ENCODE measurements at regions not wholly inside any gene's neighbourhood (a gene's known extent, or its start where the extent isn't known, plus 50 kb on each side); places are given as distances from the start of the nearest gene placed in this dataset.

DNA sequence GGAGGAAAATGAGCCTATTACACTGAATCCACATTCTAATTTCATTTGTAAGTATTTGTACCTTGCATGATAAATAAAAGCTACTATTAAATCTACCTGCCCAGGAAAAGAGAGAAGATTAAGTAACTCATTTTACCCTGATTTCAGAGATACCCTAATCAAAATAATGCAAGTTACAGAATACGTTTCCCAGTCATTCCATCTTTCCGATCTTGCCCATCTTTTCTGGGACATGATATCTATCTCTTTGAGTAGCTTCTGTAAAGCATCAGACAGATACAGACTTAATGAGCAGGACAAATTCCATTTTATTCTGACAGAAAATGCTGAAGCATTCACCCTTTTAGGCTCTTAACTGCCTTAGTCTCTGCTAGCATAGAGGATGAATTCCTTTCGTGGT is 56.6 kb downstream of the SPRY2 start:
- no peak overlapping the region for H3K4me3 Mint-ChIP-seq
- Histone ChIP-seq H3K27ac (ENCODE audit: low read depth) (no peak overlapping the region), H3K4me1 (ENCODE audit: insufficient read depth) (no peaks in the 10 kb centered on the region; the same call in 1 of the 2 replicates), H4K20me1 (replicated peaks; ENCODE audit: insufficient read depth) (no peaks in the 10 kb centered on the region), H3K36me3 (ENCODE audit: insufficient read depth) (peaks cover 3% of the 10 kb centered on the region; the same call in 1 of the 2 replicates), H2AFZ (no peak overlapping the region), H3K79me2 (replicated peaks; ENCODE audit: insufficient read depth) (no peaks in the 10 kb centered on the region), H3K27me3 (ENCODE audit: insufficient read depth) (no peaks in the 10 kb centered on the region), H3K9me2 (ENCODE audit: insufficient read depth) (no peaks in the 10 kb centered on the region), H3K4me3 (no peak overlapping the region), H3F3A (replicated peaks; ENCODE audit: low read depth) (no peaks in the 10 kb centered on the region), H3K4me2 (no peak overlapping the region)
- DNase-seq (ENCODE audit: low spot score) (no peak), ATAC-seq (no peak)
- H3K27ac Mint-ChIP-seq, result no peak overlapping the region
- peaks cover 13% of the 10 kb centered on the region; the same call in 2 of the 3 replicates for H3K9me3 Mint-ChIP-seq
- peaks cover 10% of the 10 kb centered on the region for H3K36me3 Mint-ChIP-seq (ENCODE audit: low read depth)
- peaks cover 9% of the 10 kb centered on the region; the same call in 2 of the 3 replicates for H3K4me1 Mint-ChIP-seq
- peaks cover 2% of the 10 kb centered on the region for H3K27me3 Mint-ChIP-seq (ENCODE audit: insufficient read depth, low read depth, poor library complexity)
- TF ChIP-seq JUNB (IDR thresholded peaks at IDR 0.05; ENCODE audit: unreplicated experiment) (no peak), EZH2phosphoT487 (IDR thresholded peaks at IDR 0.05; ENCODE audit: unreplicated experiment) (no peak), EZH2 (IDR thresholded peaks at IDR 0.05; ENCODE audit: low read depth, unreplicated experiment) (no peak), ZNF331 (CRISPR knock-in tag; IDR thresholded peaks at IDR 0.05; ENCODE audit: low read depth) (no peak), NANOG (IDR thresholded peaks at IDR 0.05; ENCODE audit: borderline replicate concordance) (no peak), ZNF114 (CRISPR knock-in tag; IDR thresholded peaks at IDR 0.05) (no peak)
- TF ChIP-seq, protein P1, sequence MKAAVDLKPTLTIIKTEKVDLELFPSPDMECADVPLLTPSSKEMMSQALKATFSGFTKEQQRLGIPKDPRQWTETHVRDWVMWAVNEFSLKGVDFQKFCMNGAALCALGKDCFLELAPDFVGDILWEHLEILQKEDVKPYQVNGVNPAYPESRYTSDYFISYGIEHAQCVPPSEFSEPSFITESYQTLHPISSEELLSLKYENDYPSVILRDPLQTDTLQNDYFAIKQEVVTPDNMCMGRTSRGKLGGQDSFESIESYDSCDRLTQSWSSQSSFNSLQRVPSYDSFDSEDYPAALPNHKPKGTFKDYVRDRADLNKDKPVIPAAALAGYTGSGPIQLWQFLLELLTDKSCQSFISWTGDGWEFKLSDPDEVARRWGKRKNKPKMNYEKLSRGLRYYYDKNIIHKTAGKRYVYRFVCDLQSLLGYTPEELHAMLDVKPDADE (IDR thresholded peaks at IDR 0.05), result no peak
- TF ChIP-seq, protein P2, sequence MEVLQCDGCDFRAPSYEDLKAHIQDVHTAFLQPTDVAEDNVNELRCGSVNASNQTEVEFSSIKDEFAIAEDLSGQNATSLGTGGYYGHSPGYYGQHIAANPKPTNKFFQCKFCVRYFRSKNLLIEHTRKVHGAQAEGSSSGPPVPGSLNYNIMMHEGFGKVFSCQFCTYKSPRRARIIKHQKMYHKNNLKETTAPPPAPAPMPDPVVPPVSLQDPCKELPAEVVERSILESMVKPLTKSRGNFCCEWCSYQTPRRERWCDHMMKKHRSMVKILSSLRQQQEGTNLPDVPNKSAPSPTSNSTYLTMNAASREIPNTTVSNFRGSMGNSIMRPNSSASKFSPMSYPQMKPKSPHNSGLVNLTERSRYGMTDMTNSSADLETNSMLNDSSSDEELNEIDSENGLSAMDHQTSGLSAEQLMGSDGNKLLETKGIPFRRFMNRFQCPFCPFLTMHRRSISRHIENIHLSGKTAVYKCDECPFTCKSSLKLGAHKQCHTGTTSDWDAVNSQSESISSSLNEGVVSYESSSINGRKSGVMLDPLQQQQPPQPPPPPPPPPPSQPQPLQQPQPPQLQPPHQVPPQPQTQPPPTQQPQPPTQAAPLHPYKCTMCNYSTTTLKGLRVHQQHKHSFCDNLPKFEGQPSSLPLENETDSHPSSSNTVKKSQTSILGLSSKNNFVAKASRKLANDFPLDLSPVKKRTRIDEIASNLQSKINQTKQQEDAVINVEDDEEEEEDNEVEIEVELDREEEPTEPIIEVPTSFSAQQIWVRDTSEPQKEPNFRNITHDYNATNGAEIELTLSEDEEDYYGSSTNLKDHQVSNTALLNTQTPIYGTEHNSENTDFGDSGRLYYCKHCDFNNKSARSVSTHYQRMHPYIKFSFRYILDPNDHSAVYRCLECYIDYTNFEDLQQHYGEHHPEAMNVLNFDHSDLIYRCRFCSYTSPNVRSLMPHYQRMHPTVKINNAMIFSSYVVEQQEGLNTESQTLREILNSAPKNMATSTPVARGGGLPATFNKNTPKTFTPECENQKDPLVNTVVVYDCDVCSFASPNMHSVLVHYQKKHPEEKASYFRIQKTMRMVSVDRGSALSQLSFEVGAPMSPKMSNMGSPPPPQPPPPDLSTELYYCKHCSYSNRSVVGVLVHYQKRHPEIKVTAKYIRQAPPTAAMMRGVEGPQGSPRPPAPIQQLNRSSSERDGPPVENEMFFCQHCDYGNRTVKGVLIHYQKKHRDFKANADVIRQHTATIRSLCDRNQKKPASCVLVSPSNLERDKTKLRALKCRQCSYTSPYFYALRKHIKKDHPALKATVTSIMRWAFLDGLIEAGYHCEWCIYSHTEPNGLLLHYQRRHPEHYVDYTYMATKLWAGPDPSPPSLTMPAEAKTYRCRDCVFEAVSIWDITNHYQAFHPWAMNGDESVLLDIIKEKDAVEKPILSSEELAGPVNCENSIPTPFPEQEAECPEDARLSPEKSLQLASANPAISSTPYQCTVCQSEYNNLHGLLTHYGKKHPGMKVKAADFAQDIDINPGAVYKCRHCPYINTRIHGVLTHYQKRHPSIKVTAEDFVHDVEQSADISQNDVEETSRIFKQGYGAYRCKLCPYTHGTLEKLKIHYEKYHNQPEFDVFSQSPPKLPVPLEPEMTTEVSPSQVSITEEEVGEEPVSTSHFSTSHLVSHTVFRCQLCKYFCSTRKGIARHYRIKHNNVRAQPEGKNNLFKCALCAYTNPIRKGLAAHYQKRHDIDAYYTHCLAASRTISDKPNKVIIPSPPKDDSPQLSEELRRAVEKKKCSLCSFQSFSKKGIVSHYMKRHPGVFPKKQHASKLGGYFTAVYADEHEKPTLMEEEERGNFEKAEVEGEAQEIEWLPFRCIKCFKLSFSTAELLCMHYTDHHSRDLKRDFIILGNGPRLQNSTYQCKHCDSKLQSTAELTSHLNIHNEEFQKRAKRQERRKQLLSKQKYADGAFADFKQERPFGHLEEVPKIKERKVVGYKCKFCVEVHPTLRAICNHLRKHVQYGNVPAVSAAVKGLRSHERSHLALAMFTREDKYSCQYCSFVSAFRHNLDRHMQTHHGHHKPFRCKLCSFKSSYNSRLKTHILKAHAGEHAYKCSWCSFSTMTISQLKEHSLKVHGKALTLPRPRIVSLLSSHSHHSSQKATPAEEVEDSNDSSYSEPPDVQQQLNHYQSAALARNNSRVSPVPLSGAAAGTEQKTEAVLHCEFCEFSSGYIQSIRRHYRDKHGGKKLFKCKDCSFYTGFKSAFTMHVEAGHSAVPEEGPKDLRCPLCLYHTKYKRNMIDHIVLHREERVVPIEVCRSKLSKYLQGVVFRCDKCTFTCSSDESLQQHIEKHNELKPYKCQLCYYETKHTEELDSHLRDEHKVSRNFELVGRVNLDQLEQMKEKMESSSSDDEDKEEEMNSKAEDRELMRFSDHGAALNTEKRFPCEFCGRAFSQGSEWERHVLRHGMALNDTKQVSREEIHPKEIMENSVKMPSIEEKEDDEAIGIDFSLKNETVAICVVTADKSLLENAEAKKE (CRISPR knock-in tag; IDR thresholded peaks at IDR 0.05), result no peak

Data from GM23338 (cell line).